Glomerular visceral epithelial cell (primary cell): ENCODE measurements at regions not wholly inside any gene's neighbourhood (a gene's known extent, or its start where the extent isn't known, plus 50 kb on each side); places are given as distances from the start of the nearest gene placed in this dataset.

ENCODE experiments used
- DNase-seq: peaks from one replicate; pipeline ENCODE4 v3.0.0-alpha.2; 2016; ENCODE audit errors: extremely low spot score

DNA sequence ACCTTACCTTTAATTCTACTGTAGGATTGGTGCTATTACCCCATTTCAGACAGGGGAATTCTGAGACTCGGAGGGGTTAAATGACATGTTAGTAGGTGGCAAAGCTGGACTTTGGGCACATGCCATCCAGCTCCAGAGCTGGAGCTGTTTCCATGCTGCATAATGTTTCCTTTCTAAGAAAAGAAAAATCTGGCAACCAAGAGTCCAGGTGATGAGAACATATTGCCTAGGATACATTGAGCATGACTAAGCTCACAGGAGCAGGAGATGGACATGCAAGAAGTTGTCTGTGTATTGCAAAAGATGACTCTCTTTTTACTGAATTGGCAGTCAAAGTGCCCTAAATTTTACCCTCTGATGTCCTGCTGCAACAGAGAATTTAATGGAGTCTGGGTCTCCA, 150.8 kb upstream of the SYT13 start:
- DNase-seq: no peak

DNA sequence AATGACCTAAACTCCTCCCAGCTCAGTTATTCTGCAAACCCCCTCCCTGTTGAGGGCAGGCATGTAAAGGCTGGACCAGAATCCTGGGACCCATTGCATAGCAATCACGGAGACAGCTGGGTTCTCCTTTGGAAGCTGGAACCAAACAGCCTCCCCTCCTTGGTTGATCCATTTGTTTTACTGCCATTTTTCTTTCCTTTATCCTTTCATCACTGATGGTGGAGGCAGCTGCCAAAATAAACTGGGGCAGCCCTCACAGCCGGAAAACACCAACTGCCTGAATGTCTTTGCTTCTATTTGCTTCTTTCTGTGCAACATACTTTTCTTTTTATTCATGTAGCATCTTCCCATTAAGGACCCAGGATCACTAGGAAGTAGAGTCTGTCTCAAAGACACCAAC, 150.0 kb upstream of the SYT13 start:
- DNase-seq: no peak

DNA sequence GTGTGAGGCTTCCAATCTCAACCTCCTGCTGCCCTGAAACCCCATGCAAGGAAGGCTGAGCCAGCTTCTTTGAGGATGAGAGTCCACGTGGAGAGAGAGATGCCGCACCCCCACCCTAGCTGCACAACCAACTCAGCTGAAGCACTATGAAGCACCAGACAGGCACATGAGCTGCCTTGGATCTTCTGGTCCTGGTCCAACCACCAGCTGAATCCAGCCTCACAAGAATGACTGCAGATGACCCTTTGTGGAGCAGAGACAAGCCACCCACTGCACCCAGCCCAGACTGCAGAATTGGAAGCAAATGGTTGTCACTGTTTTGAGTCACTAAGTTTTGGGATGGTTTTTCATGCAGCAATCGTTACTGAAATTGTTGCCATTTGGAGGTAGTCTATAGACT, 149.6 kb upstream of the SYT13 start:
- DNase-seq: no peak

DNA sequence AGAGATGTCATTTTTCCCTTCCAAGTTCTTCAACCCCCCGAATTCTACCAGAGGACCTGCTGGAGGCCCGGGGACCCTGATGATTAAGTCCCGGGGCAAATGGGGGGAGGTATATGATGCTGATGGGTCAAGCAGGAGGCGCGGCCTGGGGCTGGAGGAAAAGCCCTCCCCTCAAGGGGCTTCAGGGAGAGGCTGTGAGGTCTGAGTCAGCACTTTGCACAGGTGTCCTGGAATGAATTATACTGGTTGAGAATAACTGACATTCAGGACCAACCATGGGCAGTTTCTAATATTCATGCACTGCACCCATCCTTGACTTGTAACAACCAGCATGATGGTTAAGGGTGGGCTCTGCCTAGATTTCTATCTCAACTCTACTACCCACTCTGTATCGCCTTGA, 146.8 kb upstream of the SYT13 start:
- no peak for DNase-seq

DNA sequence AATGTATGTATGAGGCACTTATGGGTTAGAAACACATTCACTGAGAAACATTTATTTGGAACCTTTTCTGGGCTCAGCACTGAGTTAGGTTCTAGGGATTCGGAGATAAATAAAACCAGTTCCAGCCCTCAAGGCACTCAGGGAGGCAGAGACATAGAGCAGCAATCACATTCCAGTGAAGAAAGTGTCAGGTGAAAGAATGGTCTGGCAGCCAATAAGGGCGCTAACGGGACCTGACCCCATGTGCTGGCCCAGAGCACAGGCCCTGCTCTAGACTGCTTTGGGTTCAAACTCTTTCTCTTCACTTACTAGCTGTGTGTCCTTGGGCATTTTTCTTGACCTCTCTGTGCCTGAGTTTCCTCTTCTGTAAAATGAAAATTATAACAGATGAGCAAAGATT, 146.0 kb upstream of the SYT13 start:
- no peak for DNase-seq

DNA sequence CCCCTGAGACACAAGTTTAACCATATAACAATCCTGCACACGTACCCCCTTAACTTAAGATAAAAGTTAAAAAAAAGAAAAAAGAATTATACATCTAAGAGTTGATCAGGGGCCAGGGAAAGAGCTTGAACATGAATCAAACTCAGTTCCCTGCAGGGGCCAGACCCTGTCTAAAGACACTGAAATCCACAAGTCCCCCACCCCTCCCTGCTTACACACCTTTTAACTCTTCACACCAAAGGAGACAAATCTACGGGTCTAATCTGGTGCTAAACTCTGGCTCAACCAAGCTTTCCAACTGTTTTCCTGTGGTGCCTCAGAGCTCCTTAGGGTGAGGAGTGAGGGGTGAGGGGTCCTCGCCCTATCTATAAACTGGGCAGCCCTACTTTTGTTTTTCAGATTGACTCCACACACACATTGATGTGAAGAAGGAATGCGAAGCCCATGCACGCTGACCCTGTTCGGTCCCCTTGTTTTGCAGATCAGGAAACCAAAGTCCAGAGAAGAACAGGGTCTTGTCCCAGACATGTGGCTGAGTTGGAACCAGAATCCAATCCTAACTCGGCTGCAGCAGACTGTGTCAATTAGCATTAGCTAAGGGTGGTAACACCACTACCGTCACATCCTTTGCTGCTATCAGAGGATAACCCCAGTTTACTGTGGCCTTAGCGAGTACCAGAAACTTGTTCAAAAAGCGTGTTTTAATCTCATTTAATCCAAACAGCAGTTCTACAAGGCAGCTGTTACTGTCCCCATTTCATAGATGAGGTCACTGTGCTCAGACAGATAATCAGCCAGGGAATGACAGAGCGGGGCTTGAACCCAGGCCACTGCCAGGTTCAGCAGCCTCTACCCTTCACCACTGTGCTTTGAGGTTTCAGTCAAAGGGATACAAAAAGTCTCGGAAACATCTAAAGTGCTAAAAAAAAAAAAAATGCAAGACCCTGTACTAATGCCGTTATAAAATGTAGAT, 145.2 kb upstream of the SYT13 start:
- DNase-seq: no peak

DNA sequence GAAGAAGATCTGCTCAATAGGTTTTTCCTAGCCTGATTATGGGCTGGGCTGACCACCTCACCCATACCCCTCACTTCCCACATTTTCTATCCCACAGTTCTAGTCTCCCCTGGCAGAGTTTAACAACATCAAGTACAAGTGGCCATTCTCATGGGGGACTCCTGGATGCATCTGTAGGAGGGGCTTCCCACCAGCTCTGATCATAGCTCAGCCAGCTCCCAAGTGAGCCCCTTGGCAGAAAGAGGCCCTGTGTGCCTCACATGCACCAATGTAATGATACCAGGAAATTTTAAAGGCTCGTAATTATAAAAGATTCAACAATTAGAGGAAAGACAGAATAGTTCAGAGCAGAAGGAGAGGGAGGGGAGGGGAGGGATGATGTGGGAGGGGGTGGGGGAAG, 144.2 kb upstream of the SYT13 start:
- DNase-seq: no peak

DNA sequence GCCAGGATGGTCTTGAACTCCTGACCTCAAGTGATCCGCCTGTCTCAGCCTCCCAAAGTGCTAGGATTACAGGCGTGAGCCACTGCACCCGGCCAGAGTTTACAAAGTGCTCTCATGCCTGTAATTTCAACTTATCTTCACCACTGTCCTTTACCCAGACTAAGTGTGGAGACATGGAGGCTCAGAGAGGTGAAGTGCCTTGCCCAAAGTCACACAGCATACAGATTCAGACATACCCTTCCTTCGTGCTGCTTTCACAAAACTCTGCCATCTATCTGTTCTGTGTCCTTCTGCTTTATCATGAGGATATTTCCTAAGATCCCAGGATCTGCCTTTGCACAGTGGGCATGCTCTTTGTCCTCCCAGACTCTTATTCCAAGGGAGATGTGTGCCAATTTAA, 143.6 kb upstream of the SYT13 start:
- no peak for DNase-seq

DNA sequence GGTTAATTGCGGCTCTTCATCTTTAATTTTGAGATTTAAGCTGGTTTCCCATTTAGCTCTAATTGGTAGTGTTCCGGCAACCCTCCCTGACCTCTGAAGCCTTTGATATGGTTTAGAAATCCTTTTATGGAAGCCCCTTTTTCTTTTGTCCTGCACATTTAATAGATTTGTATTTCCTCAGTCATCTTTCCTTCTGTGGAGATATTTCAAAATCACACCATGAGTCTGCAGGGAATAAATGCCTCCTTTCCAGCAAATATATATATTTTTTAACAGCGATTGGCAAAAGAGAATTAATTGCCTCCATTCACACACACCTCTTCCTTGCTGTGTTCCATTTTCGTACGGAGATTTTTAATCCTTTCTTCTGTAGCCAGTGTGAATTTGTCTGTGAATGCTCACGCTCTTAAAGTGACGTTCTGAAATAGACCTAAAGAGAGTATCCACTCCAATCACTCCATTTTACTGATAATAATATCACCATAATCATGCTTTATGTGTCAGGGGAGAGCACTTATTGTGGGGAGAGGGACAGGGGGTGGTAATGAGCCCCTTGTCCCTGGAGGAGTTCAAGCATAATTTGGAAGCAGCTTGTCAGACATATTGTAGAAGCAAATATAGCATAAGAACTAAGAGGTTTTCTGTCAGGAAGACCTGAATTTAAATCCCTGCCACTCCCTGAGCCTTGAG, 142.5 kb upstream of the SYT13 start:
- DNase-seq: no peak

DNA sequence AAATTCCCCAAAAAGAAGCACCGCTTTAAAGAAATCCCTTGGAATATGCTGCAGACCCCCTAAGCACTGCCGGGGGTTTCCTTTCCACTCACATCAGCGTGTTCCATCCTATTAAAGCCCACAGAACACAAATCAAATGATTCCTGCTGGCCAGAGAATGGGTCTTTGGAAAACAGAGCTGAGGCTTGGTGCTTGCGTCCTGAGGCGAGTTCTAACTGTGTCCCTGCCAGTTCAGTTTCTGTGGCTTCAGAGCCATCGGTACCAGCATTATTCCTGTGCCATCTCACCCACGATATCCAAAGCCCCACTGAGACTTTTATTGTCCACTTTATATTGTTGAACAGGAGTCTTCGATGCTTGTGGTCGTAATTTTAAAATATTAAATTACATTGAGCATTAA, 142.0 kb upstream of the SYT13 start:
- no peak for DNase-seq

DNA sequence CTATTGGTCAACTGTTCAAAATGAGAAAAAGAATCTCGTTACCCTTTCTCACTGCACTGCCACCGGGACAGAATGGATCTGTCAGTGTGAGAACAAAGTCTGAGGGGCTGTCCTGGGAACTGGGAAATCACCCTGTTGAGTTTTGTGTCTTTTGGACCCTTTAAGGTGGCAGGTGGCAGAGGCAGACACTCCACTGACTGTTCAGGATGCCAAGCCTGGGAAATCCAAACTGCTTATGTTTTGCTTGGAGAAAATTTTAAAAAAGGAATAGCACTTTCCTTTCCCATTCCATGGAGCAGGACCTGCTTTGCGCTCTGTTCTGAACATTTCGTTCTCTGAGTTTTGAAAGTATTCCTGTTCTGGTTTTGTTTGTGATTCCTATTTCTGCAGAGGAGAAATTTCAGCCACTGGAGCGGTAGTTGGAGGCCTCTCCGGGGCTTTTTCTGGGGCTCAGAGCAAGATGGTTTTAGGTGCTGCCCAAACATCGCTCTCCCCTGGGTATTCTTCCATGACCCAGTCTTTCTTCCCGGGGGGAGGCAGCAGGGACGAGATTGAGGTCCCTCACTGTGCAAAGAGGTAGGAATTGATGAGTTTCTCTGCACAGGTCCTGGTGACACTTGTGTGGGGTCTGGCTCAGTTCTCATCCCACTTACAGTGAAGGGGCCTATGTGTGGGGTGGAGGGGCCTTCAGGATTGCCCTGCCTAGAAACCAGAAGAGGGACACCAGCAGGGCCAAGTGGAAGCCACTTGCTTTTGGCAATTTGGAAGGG, 138.5 kb upstream of the SYT13 start:
- no peak for DNase-seq

DNA sequence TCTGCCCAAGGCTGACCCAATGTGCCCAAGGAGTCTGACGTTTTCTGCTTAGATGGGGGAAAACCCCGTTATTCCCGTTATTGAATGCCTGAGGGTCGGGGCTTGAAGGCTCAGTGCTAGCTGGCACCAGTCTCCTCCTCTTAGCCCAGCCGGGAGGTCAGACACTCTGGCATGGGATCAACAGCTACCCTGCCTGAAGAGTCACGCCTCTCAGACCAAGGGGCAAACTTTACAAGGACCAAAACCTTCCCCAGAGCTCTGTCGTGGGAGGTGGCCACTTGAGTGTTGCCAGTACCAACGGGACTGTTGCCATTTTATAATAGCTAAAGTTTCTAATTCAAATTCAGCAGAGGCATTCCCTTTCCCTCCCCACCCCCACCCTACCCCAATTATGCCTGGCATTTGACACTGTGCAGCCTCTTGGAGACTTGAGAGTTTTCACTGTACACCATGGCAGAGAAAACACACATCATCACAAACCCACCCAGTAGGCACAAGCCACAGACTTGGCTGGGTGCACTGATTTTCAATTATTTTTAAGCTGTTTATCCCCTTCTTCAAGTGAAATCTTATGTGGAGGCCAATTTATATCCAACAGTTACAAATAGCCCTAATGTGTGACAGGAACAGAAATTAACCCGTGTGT, 137.5 kb upstream of the SYT13 start:
- DNase-seq: no peak

DNA sequence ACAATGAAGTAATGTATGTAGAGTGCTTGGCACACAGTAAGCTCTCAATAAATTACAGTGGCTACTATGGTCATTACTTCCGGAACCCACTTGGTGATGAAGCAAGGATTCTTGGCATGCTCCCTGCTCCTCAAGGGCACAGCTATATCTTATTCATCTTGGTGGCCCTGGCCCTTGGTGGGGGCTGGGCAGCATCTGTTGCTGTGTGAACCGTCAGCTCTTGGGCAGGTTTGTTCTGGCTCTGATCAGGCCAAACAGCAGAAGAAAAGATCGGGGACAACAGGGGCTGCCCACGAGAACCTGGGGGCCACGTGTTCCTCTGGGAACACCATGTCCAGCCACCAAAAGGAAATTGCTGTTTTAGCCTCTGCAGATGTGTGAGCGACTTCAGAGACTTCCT, 136.9 kb upstream of the SYT13 start:
- DNase-seq: no peak

DNA sequence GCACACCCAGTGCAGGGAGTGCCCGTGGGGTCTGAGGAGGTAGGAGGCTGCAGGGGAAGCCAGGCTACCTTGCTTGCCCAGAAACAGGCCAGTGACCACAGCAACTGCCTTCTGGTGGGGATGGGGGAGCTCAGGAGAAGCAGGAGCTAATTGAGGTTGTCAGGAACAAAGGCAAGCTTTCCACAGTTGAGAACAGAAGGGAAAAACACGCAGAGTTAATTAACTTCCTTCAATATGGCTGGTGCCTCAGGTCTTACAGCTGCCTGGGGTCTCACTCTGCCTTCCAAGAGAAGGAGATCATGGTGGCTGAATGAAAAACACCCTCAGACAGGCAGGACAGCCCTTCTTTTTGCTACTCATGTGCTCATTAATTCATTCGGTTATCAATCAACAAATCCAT, 127.9 kb upstream of the SYT13 start:
- DNase-seq: no peak

DNA sequence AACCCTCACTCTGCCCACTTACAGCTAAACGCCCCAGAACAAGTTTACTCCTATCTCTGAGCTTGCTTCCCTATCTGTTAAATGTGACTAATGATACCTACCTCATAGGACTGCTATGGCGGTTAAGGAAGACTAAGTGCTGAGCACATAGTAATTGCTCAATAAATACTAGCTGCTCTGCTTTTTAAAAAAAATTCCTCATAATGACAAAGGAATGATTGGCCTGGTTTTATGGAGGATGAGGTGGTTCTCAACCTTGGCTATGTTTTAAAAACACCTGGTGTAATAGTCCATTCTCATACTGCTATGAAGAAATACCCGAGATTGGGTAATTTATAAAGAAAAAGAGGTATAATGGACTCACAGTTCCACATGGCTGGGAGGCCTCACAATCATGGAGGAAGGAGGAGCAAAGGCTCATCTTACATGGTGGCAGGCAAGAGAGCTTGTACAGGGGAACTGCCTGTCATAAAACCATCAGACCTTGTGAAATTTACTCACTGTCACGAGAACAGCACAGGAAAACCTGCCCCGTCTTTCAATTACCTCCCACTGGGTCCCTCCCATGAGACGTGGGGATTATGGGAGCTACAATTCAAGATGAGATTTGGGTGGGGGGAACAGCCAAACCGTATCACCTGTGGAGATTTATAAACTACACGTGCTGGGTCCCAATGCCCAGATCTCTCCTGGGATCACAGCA, 127.2 kb upstream of the SYT13 start:
- DNase-seq: no peak

DNA sequence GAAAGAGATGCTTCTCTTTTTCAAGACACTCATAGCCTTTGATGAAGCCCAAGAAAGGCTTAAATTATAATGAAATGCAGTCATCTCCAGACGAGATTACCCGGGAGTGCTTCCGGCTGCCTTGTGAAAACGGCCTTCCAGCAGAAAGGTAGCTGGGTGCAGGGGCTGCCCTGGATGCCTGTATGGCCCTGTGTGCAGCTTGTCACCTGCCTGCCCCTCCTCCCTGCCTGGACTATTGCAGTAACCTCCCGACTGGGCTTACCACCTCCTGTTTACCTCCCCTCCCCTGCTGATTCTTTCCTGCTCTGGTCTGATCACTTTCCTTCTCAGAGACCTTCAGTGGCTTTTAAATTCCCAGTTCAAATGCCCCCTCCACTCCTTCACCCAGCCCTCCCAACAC, 126.4 kb upstream of the SYT13 start:
- DNase-seq: no peak

DNA sequence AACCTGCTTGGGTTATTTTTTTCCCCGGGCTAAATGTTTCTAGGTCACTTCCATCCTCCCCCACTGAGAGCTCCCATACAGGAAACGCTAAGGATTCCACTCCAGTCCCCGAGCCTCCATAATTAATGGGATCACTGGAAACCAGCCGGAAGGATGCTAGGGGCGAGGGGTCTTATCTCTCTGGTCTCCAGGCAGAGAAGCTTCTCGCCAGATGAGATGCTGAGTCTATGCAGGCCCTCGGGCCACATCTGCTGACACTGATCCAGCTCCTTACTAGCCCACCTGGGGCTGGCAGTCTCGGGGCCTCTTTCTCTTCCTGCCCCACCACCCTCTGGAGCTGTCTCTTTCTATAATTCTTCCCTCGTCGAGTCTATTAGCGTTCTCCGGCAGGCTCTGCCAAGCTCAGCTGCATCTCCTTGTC, 125.9 kb upstream of the SYT13 start:
- DNase-seq: no peak

DNA sequence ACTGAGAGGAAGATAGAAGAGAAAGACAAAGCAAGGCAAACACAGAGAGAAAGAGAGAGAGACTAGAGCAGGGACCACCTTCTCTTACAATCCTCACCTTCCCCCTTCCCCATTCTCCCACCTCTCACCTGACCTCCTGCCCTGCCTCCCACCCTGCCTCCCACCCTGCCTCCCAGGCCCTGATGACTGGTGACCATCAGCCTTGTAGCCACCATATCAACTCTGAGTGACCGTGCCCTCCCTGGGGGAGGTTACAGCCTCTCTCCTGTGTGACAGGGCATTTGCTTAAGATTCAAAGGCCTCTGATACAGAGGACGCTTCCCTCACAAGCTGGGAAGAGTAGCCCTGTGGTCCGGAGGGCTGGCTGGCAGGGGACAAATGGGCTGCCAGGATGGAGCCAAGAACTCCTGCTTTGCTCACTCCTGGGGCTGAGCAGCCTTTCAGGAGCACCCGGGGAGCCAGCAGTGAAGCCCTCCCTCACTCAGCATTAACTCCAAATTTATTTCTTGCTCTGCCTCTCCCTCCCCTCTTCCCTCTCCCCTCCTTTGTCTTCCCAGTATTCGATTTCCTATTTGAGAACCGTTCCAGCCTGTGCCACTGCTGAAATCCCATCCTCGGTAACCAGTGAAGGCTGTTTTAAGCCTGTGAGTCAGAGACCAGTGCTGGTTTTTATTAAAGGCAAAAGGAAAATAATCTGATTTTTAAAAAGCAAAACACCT, 125.2 kb upstream of the SYT13 start:
- no peak for DNase-seq

DNA sequence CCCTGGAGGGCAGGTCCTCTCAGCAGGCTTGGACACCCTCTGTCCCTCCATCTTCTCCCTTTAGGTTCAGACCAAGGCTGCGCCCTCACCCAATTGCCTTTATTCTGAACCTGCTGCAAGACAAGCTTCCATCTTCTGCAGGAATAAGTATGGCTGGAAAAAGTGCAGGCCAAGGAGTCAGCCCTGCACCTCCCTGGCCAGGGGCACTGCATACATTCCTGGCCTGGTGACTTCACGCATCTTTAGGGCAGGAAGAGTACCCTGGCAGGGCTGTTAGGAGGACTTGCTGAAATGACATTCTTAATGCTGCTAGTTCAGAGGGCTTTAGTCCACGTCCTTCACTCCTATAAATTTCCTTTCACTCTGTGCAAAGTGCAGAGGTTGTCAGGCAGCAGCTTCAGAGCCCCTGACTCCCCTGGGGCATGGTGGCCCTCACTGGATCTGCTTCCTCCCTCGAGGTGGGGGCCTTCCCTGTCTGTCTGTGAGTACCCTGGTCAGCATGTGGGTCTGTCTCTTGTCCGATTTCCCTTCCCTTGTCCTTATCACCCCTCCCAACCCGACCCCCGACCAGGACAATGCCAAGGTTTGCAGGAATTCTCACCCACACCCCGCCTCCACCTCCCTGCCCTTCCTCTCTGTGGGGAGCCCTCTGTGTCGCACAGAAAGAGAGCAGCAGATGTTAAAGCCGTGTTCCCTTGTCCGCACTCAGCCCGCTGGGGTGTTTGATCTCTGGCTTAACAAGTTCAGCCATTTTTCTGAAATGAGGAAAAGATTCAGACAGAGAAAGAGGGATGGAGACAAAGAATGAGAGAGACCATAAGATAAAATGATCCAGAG, 124.5 kb upstream of the SYT13 start:
- DNase-seq: no peak

DNA sequence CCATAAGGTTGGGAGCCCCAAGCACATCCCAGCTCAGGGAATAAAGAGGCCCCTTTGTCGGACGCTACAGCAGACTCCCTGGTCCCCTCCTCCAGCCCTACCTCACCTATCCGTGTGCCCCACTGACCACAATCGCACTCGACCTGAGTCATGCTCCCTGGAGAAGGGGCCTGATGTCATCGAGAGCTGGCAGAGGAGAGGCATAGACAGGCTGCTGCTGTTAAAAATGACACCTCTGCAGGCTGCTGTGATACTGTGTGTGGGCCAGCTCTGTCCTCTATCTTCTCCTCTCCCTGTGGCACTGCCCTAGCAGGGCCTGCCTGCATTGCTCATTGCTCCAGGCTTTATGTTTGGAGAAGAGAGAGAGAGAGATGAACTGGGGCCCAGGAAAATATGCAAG, 123.4 kb upstream of the SYT13 start:
- no peak for DNase-seq
